Embryonic facial prominence (tissue), 1 donor: ENCODE measurements at regions not wholly inside any gene's neighbourhood (a gene's known extent, or its start where the extent isn't known, plus 50 kb on each side); places are given as distances from the start of the nearest gene placed in this dataset.

ENCODE experiments used
- DNase-seq: peaks from one replicate; pipeline ENCODE4 v3.0.0-alpha.2; 2016; ENCODE audit errors: extremely low spot score

DNA sequence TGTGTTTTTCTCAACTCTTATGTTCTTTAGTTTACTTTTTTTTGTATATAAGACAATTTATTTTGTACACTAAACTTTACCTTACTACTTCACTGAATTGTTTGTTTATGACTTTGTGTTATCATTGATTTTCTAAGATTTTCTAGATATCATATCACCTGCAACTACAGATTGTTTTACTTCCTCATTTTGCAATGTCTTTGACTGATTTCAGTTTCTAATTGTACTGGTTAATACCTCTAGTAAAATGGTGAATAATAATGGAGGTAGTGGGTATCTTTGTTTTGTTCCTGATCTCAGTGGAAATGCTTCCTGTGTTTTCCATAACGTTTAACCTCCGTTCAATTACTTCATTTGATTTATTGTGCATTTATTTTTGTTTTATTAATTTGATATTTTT is 490.2 kb downstream of the TLL1 start:
- no peak for DNase-seq

GRCh38 chr4:166366012-166366411 is 493.0 kb downstream of the TLL1 start:
- DNase-seq = no peak

DNA sequence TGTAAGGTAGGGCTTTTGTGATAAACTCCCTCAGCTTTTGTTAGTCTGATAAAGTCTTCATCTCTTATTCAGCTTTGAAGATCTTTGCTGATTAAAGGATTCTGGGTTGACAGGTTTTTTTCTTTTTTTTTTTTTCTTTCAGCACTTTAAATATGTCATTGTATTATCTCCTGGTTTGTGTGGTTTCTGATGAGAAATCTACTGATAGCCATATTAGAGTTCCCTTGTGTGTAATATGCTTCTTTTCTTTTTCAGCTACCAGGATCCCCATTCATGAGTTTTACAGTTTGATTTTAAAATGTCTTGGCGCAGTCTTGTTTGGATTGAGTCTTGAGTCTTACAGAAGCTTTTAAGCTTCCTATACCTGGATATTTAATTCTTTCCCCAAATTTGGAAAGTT is 504.5 kb downstream of the TLL1 start:
- no peak for DNase-seq

DNA sequence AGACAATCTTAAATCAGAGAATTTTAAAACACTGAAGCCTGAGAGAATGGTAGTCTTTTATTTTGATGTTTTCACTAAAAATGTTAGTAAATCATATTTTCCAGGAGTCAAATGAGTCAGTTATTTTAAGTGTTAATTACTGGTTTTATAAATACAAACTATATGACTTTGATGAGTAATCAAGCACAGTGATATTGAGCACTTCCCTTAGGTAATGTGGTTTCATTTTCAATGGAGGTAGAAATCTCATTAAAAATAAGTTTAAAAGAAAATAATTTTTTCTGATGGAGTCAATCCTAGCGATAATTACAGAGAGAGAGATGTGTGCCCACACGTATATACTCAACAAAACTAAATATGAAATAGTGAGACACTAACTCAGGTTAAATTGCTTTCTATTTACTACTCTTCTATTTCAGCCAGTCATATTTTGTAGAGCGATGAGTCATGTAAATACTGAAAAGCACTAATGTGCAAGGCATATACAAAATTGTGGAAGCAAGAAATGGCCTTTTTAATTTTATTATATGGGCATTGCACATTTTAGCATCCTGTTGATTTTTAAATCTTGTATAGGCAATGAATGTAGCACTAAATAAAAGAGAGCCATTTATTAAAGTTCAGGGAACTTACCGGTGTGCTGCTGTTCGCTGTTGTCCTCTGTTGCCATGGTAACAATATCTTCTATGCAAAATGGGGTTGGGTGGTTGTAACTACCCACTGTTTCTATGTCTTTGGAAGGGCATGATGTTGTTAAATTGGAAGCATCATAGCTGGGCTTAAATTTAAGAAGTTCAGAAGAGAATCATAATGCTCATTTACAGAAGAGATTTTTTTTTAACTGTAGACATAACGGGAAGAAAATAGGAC is 513.7 kb downstream of the TLL1 start:
- no peak for DNase-seq

- DNase-seq = no peak
These were observed 518.5 kb downstream of the TLL1 start for GRCh38 chr4:166391501-166391900.

- no peak for DNase-seq
These were observed 526.0 kb downstream of the TLL1 start for GRCh38 chr4:166399021-166399420.

DNA sequence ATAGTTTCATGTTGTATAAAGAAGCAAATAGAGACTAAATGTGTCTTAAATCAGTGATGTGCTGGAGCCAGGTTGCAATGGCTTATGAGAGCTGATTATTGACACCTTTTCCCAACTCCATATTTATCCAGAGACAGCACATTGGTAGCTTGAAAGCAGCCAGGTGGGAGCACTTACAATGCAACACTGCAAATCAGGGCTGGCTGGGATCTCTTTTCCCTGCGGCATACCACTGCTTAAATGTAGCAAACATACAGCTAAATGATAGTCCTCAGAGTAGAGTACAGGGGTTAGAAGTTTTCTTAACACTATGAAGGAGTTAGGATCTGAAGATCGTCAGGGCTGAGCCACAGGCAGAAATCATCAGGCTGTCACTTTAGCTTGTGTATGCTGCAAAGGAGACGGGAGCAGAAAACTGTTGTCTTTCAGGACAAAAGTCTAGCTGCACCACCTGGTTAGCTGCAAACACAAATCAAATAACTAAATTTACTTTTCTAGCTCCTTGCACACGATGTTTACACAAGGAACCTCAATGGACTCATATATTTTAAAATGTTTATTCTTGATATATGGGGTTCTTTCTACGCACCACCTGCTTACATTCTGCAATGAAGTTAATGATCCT is 527.3 kb downstream of the TLL1 start:
- no peak for DNase-seq

GRCh38 chr4:166413356-166413755 is 540.3 kb downstream of the TLL1 start:
- DNase-seq = no peak

DNA sequence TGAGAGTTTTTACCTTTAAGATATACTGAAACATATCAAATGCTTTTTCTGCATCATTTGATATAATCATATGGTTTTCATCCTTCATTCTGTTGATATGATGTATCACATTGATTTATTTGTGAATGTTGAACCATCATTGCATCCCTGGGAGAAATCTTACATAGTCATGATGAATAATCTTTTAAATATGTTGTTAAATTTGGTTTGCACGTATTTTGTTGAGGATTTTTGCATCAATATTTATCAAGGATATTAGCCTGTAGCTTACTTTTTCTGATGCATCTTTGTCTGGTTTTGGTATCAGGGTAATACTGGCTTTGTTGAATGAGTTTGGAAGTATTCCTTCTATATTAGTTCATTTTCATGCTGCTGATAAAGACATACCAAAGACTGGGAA is 541.4 kb downstream of the TLL1 start:
- no peak for DNase-seq

GRCh38 chr4:166415749-166416148 is 542.7 kb downstream of the TLL1 start:
- DNase-seq = no peak

- DNase-seq = no peak
These were observed 548.6 kb downstream of the TLL1 start for GRCh38 chr4:166421556-166422156.

DNA sequence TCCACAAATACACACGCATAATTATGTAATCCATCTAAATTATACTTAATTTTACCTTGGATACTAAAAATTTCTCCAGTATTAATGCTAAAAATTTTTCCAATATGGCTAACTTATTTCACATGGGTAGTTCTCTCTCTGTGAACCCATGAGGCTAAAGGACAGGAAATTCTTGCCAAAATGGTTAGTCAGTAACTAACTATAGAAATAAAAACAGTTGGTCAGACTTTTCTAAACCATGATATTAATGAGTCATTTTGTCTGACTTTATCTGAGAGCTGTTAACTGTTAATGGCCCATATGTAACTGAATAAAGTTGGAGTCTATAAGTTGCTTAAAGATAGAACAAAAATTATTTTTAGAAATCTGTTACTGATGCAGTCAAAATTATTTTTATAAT is 549.4 kb downstream of the TLL1 start:
- no peak for DNase-seq

GRCh38 chr4:166426300-166426863 is 553.3 kb downstream of the TLL1 start:
- no peak for DNase-seq

GRCh38 chr4:166432125-166432524 is 559.1 kb downstream of the TLL1 start:
- DNase-seq = no peak

DNA sequence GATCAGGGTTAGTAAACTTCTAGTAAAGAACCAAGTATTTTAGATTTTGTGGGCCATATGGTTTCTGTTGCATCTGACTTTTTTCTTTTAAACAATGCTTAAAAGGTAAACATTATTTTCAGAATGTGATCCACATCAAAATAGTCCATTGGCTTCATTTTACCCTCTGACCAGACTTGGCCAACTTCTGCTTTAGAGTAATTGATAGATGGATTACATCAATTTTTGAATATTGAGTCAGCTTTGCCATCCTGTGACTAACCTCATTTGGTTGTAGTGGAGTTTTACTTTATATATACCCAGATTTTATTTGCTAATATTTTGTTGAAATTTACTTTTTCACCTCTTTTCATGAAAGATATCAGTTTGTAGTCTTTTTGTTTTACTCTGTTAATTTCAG is 559.8 kb downstream of the TLL1 start:
- no peak for DNase-seq

DNA sequence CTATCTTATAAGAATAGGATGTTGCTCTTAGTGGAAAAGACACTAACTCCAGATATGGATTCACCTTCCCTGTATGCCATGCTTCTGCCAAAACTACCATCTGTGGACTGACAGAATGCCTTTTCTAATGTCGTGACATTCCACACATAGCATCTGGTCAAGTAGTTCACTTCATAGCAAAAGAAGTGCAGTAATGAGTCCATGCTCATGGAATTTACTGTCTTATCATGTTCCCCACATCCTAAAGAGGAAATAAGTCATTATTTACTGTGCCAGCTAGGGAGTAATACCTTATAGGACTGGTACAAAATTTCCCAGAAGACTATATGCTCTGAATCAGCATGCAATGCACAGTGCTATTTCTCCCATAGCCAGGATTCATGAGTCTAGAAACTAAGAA is 562.4 kb downstream of the TLL1 start:
- DNase-seq = no peak

GRCh38 chr4:166458756-166459155 is 585.7 kb downstream of the TLL1 start:
- no peak for DNase-seq

- no peak for DNase-seq
These were observed 586.6 kb downstream of the TLL1 start for GRCh38 chr4:166459621-166460020.

DNA sequence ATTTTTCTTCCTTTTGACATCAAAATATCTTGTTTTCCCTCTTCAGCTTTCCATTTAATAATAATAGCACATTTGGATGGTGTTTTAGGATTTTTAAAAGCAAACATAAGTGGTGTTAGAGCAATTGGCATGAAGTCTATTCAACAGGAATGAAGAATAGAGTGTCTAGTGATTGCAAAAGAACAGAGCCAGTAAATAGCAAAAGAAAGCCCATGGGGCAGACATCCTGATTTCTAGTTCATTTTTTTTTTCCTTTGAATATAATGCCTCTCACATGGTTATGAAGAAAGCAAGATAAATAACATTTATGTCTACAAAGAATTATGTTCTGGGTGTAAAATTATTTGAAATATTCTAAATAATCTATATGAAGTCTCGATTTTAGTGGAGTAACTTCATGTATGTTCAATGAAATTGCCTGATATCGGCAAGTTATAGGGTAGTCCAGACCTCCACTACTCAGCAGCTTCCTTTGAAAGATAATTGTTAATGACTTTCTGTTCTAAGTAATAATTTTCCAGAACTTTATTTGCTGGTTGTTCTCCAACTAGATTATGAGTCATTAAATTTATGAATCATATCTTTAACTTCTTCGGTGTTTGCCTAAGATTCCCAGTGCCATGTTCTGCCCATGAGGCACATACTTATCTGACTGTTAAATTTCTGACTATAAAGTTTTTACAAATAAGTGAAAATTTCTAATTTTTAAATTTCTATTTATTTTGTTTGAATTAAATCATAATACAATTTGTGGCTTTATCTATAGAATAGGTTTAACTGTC is 587.9 kb downstream of the TLL1 start:
- DNase-seq = no peak

GRCh38 chr4:166481055-166481454 is 608.0 kb downstream of the TLL1 start:
- DNase-seq = no peak

- DNase-seq = no peak
These were observed 608.7 kb downstream of the TLL1 start for GRCh38 chr4:166481739-166482138.

DNA sequence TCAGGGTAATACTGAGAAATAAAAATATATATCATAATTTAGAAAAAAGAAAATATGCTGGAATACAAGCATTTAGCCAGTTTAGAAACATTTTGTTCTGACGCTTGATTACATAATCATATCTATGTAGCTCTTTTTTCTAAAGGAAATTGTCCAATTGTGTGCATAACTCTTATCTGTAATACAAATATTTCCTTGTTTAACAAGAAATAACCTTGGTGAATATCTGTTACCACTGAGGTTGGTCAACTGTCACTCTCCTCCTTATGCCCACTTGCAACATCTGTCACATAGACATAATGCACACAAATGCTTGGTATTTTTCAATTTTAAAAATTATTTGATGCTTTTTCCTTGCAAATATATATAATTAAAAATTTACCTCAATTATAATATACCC is 609.7 kb downstream of the TLL1 start:
- DNase-seq = no peak
